HCT116 (cell line): ENCODE measurements at regions not wholly inside any gene's neighbourhood (a gene's known extent, or its start where the extent isn't known, plus 50 kb on each side); places are given as distances from the start of the nearest gene placed in this dataset.

Experiments used
- ATAC-seq: fragments of 200-7000 bp; cut with Tn5 transposase; 2 replicates; pipeline ENCODE4 v1.9.1; 2020; ENCODE audit warnings: mild to moderate bottlenecking, moderate library complexity
- BruUV-seq: library from RNA; stranded (reverse); fragments of 400-500 nt; replicated peaks from 2 replicates; lab custom pipeline; 2021; lab: Mats Ljungman, UMichigan
- CTCF ChIA-PET: fragments of 300-600 bp; sonication (Branson Sonifier 250); formaldehyde crosslinking; loops from one replicate; lab custom pipeline; 2021; ENCODE audit warnings: antibody characterized with exemption; lab: Charles Lee
- POLR2A ChIA-PET: fragments of 300-600, 350-600 bp; sonication (Branson Sonifier 250); formaldehyde crosslinking; loops from one replicate; lab custom pipeline; 2021; ENCODE audit warnings: antibody characterized with exemption; lab: Charles Lee
- RAD21 ChIA-PET, 2 experiments: fragments of 300-600 bp; sonication (Branson Sonifier 250); formaldehyde crosslinking; loops; one replicate each; lab custom pipeline; 2023; ENCODE audit warnings: low total read pairs in 2 of 2; ENCODE audit not compliant: uncharacterized antibody in 2 of 2, unreplicated experiment in 2 of 2, low non-redundant PET in 1 of 2; lab: Charles Lee
- DNase-seq: peaks from one replicate; pipeline ENCODE4 v3.0.0-alpha.2; 2010; ENCODE audit warnings: low read depth, low spot score
- H2AFZ ChIP-seq: fragments of 200-600 bp; shearing (Covaris generic), sonication (generic); 2 replicates; pipeline ENCODE4 v1.6.1; 2017; ENCODE audit warnings: low read depth, mixed run types, mixed read lengths, antibody characterized with exemption, low read length; ENCODE audit not compliant: poor library complexity, severe bottlenecking
- H3K27ac ChIP-seq: 2 replicates; pipeline ENCODE4 v1.5.1; 2012; ENCODE audit warnings: low read depth, low read length
- H3K27me3 ChIP-seq: fragments of 200-600 bp; sonication (generic); 2 replicates; pipeline ENCODE4 v1.6.1; 2016; ENCODE audit warnings: mixed run types, low read length, mixed read lengths; ENCODE audit not compliant: insufficient read depth
- H3K36me3 ChIP-seq, 2 experiments: fragments of 200-500 bp in 1 of 2; fragments of 200-600 bp in 1 of 2; sonication (Bioruptor generic) in 1 of 2; sonication (generic) in 1 of 2; 2 replicates each; pipeline versions ENCODE4 v1.5.1 to v1.6.1; 2014 to 2016; ENCODE audit warnings: low read length in 2 of 2, inconsistent platforms in 1 of 2, mixed read lengths in 1 of 2, mixed run types in 1 of 2; ENCODE audit not compliant: insufficient read depth in 2 of 2, control insufficient read depth in 1 of 2
- H3K4me1 ChIP-seq, 2 experiments: fragments of 200-600 bp in 1 of 2; sonication (generic) in 1 of 2; 2 replicates each; pipeline versions ENCODE4 v1.5.1 to v1.6.1; 2012 to 2017; ENCODE audit warnings: low read length in 2 of 2, inconsistent platforms in 1 of 2, mild to moderate bottlenecking in 1 of 2, mixed read lengths in 1 of 2, mixed run types in 1 of 2, moderate library complexity in 1 of 2; ENCODE audit not compliant: insufficient read depth in 2 of 2, control insufficient read depth in 1 of 2
- H3K4me2 ChIP-seq: fragments of 200-600 bp; sonication (generic); 2 replicates; pipeline ENCODE4 v1.6.1; 2017; ENCODE audit warnings: mixed run types, low read length, mixed read lengths
- H3K4me3 ChIP-seq, 2 experiments: fragments of 200-600 bp in 1 of 2; sonication (generic) in 1 of 2; replicated peaks in 1 of 2; 2 replicates each; pipeline ENCODE4 v1.5.1; 2011 to 2016; ENCODE audit warnings: low read length in 2 of 2, control low read depth in 1 of 2, low read depth in 1 of 2, mild to moderate bottlenecking in 1 of 2, mixed read lengths in 1 of 2, mixed run types in 1 of 2
- H3K79me2 ChIP-seq: fragments of 200-600 bp; sonication (generic); 2 replicates; pipeline ENCODE4 v1.6.1; 2017; ENCODE audit warnings: mild to moderate bottlenecking, mixed run types, low read length, moderate library complexity, mixed read lengths; ENCODE audit not compliant: insufficient read depth
- H3K9ac ChIP-seq: fragments of 200-600 bp; sonication (generic); 2 replicates; pipeline ENCODE4 v1.6.1; 2016; ENCODE audit warnings: low read length, mixed read lengths
- H3K9me2 ChIP-seq: fragments of 200-600 bp; sonication (generic), shearing (Covaris generic); 2 replicates; pipeline ENCODE4 v1.6.1; 2017; ENCODE audit warnings: mixed run types, mild to moderate bottlenecking, moderate library complexity; ENCODE audit not compliant: insufficient read depth
- H3K9me3 ChIP-seq, 2 experiments: fragments of 200-500 bp in 1 of 2; fragments of 200-600 bp in 1 of 2; sonication (Bioruptor generic) in 1 of 2; sonication (generic) in 1 of 2; 2 replicates each; pipeline ENCODE4 v1.6.1; 2014 to 2017; ENCODE audit warnings: low read length in 2 of 2, mixed read lengths in 2 of 2, inconsistent platforms in 1 of 2, low read depth in 1 of 2, mild to moderate bottlenecking in 1 of 2, mixed run types in 1 of 2, moderate library complexity in 1 of 2; ENCODE audit not compliant: control insufficient read depth in 1 of 2, insufficient read depth in 1 of 2
- H4K20me1 ChIP-seq: fragments of 200-600 bp; sonication (generic), shearing (Covaris generic); 2 replicates; pipeline ENCODE4 v1.6.1; 2017; ENCODE audit warnings: mixed run types, mild to moderate bottlenecking, moderate library complexity; ENCODE audit not compliant: insufficient read depth
- CTCF ChIP-seq, 3 experiments: fragments of 200-600 bp in 1 of 3; sonication (generic) in 1 of 3; IDR thresholded peaks in 2 of 3; conservative IDR thresholded peaks in 1 of 3; 2 replicates each; pipeline ENCODE4 v1.5.1; 2012 to 2017; ENCODE audit warnings: low read depth in 2 of 3, low read length in 2 of 3, antibody characterized with exemption in 1 of 3, borderline replicate concordance in 1 of 3, control low read depth in 1 of 3, mild to moderate bottlenecking in 1 of 3, mixed read lengths in 1 of 3, mixed run types in 1 of 3, moderate library complexity in 1 of 3; ENCODE audit not compliant: insufficient read depth in 1 of 3
- EGR1 ChIP-seq: IDR thresholded peaks from 2 replicates; pipeline ENCODE4 v1.6.1; 2012; ENCODE audit warnings: low read depth
- ELF1 ChIP-seq: IDR thresholded peaks from 2 replicates; pipeline ENCODE4 v1.6.1; 2012; ENCODE audit warnings: low read depth, borderline replicate concordance
- EZH2 ChIP-seq: fragments of 200-600 bp; sonication (generic); IDR thresholded peaks from 2 replicates; pipeline ENCODE4 v1.6.1; 2017; ENCODE audit warnings: antibody characterized with exemption, mixed run types
- FOSL1 ChIP-seq: IDR thresholded peaks from 2 replicates; pipeline ENCODE4 v1.6.1; 2012; ENCODE audit warnings: low read depth
- JUND ChIP-seq: IDR thresholded peaks from 2 replicates; pipeline ENCODE4 v1.6.1; 2012
- SIN3A ChIP-seq: IDR thresholded peaks from 2 replicates; pipeline ENCODE4 v1.6.1; 2012; ENCODE audit warnings: low read depth
- TCF7L2 ChIP-seq: IDR thresholded peaks from 2 replicates; pipeline ENCODE4 v1.7.0; 2011; ENCODE audit warnings: borderline replicate concordance, inconsistent platforms; ENCODE audit not compliant: insufficient read depth, insufficient read length; ENCODE audit errors: extremely low read depth
- ZFX ChIP-seq: fragments of 450-650 bp; IDR thresholded peaks from 2 replicates; pipeline ENCODE4 v1.6.1; 2017
- intact Hi-C: fragments of 100-400 bp; cut with micrococcal nuclease; formaldehyde crosslinking; loops from 2 replicates; pipeline ENCODE4 v1.10.0; 2022
- TF ChIP-seq, protein P1 (sequence below): IDR thresholded peaks from 2 replicates; pipeline ENCODE4 v1.6.1; 2012

- H3K4me1 ChIP-seq, result no peaks in the 10 kb centered on the region
- no peak overlapping the region for H3K4me2 ChIP-seq
- TF ChIP-seq FOSL1, result no peak
- TF ChIP-seq JUND, result no peak
- TF ChIP-seq EZH2, result no peak
- TF ChIP-seq SIN3A, result no peak
- no peak for TF ChIP-seq EGR1
- H3K27me3 ChIP-seq, result no peaks in the 10 kb centered on the region; the same call in 1 of the 2 replicates
- H3K9me2 ChIP-seq, result no peaks in the 10 kb centered on the region
- BruUV-seq, result no TSS peak
- intact Hi-C loops, result no loop called here
- no peak overlapping the region for H2AFZ ChIP-seq
- no peaks in the 10 kb centered on the region for H3K9me3 ChIP-seq
- H3K36me3 ChIP-seq, result no peaks in the 10 kb centered on the region
- no peak overlapping the region for H3K9ac ChIP-seq
- no peak for ATAC-seq
- POLR2A ChIA-PET, result no interaction called here
- H3K27ac ChIP-seq, result no peak overlapping the region
- no peak overlapping the region for H3K4me3 ChIP-seq
- RAD21 ChIA-PET, result no interaction called here
- no peaks in the 10 kb centered on the region for H4K20me1 ChIP-seq
- H3K79me2 ChIP-seq, result no peaks in the 10 kb centered on the region
- CTCF ChIA-PET, result no interaction called here
- DNase-seq, result no peak
These were observed 282.1 kb downstream of the TDRD3 start for GRCh38 chr13:60679131-60679530.

GRCh38 chr13:60671386-60671785, 274.4 kb downstream of the TDRD3 start:
- Histone ChIP-seq H3K36me3 (no peaks in the 10 kb centered on the region), H4K20me1 (no peaks in the 10 kb centered on the region), H3K4me2 (no peak overlapping the region), H3K4me1 (no peaks in the 10 kb centered on the region), H3K79me2 (no peaks in the 10 kb centered on the region), H3K27me3 (no peaks in the 10 kb centered on the region), H3K9me2 (no peaks in the 10 kb centered on the region), H3K9me3 (no peaks in the 10 kb centered on the region), H2AFZ (no peak overlapping the region), H3K4me3 (no peak overlapping the region), H3K27ac (no peak overlapping the region), H3K9ac (no peak overlapping the region)
- CTCF ChIA-PET, result no interaction called here
- ATAC-seq (no peak), DNase-seq (no peak)
- POLR2A ChIA-PET, result no interaction called here
- RAD21 ChIA-PET, result no interaction called here
- BruUV-seq, result no TSS peak
- intact Hi-C loops, result no loop called here
- no peak for TF ChIP-seq CTCF (IDR thresholded peaks at IDR 0.05 in 2 of 3, conservative IDR thresholded peaks at IDR 0.05 in 1 of 3; ENCODE audit: borderline replicate concordance in 1 of 3, insufficient read depth in 1 of 3, low read depth in 2 of 3, low read length in 2 of 3)
- TF ChIP-seq ELF1, result no peak
- TF ChIP-seq ZFX, result no peak
- TF ChIP-seq, protein P1, sequence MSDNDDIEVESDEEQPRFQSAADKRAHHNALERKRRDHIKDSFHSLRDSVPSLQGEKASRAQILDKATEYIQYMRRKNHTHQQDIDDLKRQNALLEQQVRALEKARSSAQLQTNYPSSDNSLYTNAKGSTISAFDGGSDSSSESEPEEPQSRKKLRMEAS, result no peak
- TF ChIP-seq TCF7L2, result no peak
